Thymus (tissue), 11 donors: ENCODE measurements at regions not wholly inside any gene's neighbourhood (a gene's known extent, or its start where the extent isn't known, plus 50 kb on each side); places are given as distances from the start of the nearest gene placed in this dataset.
"Not testable (repeated sequence)": the region's sequence is repeated elsewhere in the genome, so short reads cannot be mapped to it uniquely, and the experiment has no call there.

ENCODE experiments used
- DNase-seq, 9 donors: peaks; one replicate each; pipeline ENCODE4 v3.0.0-alpha.2; 2013; ENCODE audit warnings: low spot score in 9 of 9, low read depth in 6 of 9, missing footprints in 1 of 9
- H3K27ac ChIP-seq, 2 donors: one replicate each; pipeline ENCODE4 v1.5.1; 2013; ENCODE audit warnings: control low read depth in 1 of 2, low read depth in 1 of 2, low read length in 1 of 2, mild to moderate bottlenecking in 1 of 2, moderate library complexity in 1 of 2
- H3K27me3 ChIP-seq, 2 donors: one replicate each; pipeline ENCODE4 v1.5.1; 2013; ENCODE audit warnings: low read length in 1 of 2; ENCODE audit not compliant: control insufficient read depth in 2 of 2, insufficient read depth in 1 of 2
- H3K36me3 ChIP-seq, 2 donors: one replicate each; pipeline ENCODE4 v1.5.1; 2013; ENCODE audit warnings: low read length in 1 of 2, mild to moderate bottlenecking in 1 of 2, moderate library complexity in 1 of 2; ENCODE audit not compliant: control insufficient read depth in 2 of 2, insufficient read depth in 2 of 2
- H3K4me1 ChIP-seq, 2 donors: one replicate each; pipeline ENCODE4 v1.5.1; 2013; ENCODE audit warnings: low read length in 2 of 2; ENCODE audit not compliant: control insufficient read depth in 2 of 2, insufficient read depth in 2 of 2
- H3K4me3 ChIP-seq, 2 donors: one replicate each; pipeline ENCODE4 v1.5.1; 2013; ENCODE audit warnings: low read length in 2 of 2, control low read depth in 1 of 2, mild to moderate bottlenecking in 1 of 2
- H3K9me3 ChIP-seq, 2 donors: one replicate each; pipeline ENCODE4 v1.5.1; 2013; ENCODE audit warnings: low read length in 1 of 2, mild to moderate bottlenecking in 1 of 2; ENCODE audit not compliant: control insufficient read depth in 2 of 2, insufficient read depth in 1 of 2
- WGBS: extraction: QIAGEN DNeasy Blood & Tissue Kit; methylation state at CpG from one replicate; pipeline ENCODE4 v1.1.7; 2013; 5-methylcytosine and 5-hydroxymethylcytosine counted together
- donor health status: healthy.

GRCh38 chr5:8840746-8841145 is 705.1 kb downstream of the SEMA5A start:
- H3K27ac ChIP-seq, H3K27me3 ChIP-seq, DNase-seq, H3K4me1 ChIP-seq, H3K36me3 ChIP-seq, H3K4me3 ChIP-seq: not testable (repeated sequence)
- peaks cover 0 to 27% of the 10 kb centered on the region in 2 donors for H3K9me3 ChIP-seq
- WGBS, result 96% methylated on average over 8 of the region's 8 CpGs

GRCh38 chr5:8842971-8843551 is 702.8 kb downstream of the SEMA5A start:
- Histone ChIP-seq H3K9me3 (peaks cover 0 to 27% of the 10 kb centered on the region in 2 donors), H3K27ac (no peak overlapping the region), H3K4me3 (no peak overlapping the region), H3K36me3 (no peaks in the 10 kb centered on the region), H3K27me3 (no peaks in the 10 kb centered on the region), H3K4me1 (no peaks in the 10 kb centered on the region)
- 90% methylated on average over 5 of the region's 5 CpGs for WGBS
- DNase-seq, result no peak

GRCh38 chr5:8843771-8844170 is 702.1 kb downstream of the SEMA5A start:
- DNase-seq, result no peak
- Histone ChIP-seq H3K27ac (no peak overlapping the region), H3K9me3 (peaks cover 0 to 27% of the 10 kb centered on the region in 2 donors), H3K27me3 (no peaks in the 10 kb centered on the region), H3K36me3 (no peaks in the 10 kb centered on the region), H3K4me1 (no peaks in the 10 kb centered on the region), H3K4me3 (no peak overlapping the region)
- WGBS, result 77% methylated on average over 7 of the region's 7 CpGs

GRCh38 chr5:8844206-8844605 is 701.7 kb downstream of the SEMA5A start:
- no peak for DNase-seq
- Histone ChIP-seq H3K4me3 (no peak overlapping the region), H3K36me3 (no peaks in the 10 kb centered on the region), H3K4me1 (no peaks in the 10 kb centered on the region), H3K9me3 (peaks cover 0 to 27% of the 10 kb centered on the region in 2 donors), H3K27ac (no peak overlapping the region), H3K27me3 (no peaks in the 10 kb centered on the region)
- 89% methylated on average over 5 of the region's 5 CpGs for WGBS

GRCh38 chr5:8844847-8845246 is 701.0 kb downstream of the SEMA5A start:
- no peak for DNase-seq
- no peak overlapping the region for H3K27ac ChIP-seq
- WGBS, result 82% methylated on average over 6 of the region's 6 CpGs

DNA sequence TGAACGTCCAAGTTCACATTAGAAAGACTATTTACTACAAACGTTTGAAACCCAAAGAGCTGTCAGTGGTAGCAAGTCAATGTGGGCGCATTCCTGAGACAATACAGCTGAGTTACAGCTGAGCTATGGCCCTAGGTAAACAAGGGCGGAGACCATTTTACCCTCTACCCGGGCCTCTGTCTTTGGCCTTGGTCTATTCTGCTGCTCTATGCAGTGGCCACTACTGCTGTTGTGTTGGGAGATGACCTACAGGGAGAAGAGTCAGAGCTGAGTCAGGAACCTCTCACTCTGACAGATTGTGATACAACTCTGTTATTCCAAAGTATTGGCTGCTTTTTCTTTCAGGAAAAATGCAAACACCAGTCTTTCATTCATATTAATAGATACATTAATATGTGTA is 700.6 kb downstream of the SEMA5A start:
- WGBS, result 91% methylated on average over 5 of the region's 5 CpGs
- no peaks in the 10 kb centered on the region for H3K4me1 ChIP-seq
- no peak for DNase-seq

More at GRCh38 chr5:8844847-8845246, 701.0 kb downstream of the SEMA5A start:
- Histone ChIP-seq H3K27me3 (no peaks in the 10 kb centered on the region), H3K9me3 (peaks cover 0 to 22% of the 10 kb centered on the region in 2 donors), H3K4me1 (no peaks in the 10 kb centered on the region), H3K4me3 (no peak overlapping the region), H3K36me3 (no peaks in the 10 kb centered on the region)

DNA sequence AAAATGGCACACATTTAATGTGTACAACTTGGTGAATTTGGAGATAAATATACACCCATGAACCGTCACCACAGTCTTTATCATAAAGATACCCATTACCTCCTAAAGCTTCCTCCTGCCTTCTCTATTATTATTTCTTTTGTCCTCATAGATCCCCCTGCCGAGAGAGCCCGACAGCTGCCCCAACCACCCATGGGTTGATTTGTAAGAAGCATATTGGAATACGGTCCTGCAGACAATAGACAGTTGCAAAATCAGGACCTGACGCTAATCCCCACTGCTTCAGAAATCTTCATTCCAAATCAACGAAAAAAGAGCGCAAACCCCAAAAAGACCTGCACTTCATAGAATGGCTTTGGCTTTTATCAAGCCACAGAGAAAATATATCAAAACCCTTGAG is 697.5 kb downstream of the SEMA5A start:
- Histone ChIP-seq H3K4me3 (no peak overlapping the region), H3K27me3 (no peaks in the 10 kb centered on the region), H3K4me1 (no peaks in the 10 kb centered on the region), H3K9me3 (peaks cover 0 to 2% of the 10 kb centered on the region in 2 donors), H3K27ac (no peak overlapping the region), H3K36me3 (no peaks in the 10 kb centered on the region)
- DNase-seq, result no peak
- 89% methylated on average over 7 of the region's 7 CpGs for WGBS

More for the DNA sequence above, 700.6 kb downstream of the SEMA5A start:
- Histone ChIP-seq H3K27ac (no peak overlapping the region), H3K9me3 (peaks cover 0 to 17% of the 10 kb centered on the region in 2 donors), H3K4me3 (no peak overlapping the region), H3K27me3 (no peaks in the 10 kb centered on the region), H3K36me3 (no peaks in the 10 kb centered on the region)

GRCh38 chr5:8848997-8849594 is 696.8 kb downstream of the SEMA5A start:
- DNase-seq, result no peak
- Histone ChIP-seq H3K36me3 (no peaks in the 10 kb centered on the region), H3K4me3 (no peak overlapping the region), H3K27ac (no peak overlapping the region), H3K27me3 (no peaks in the 10 kb centered on the region), H3K4me1 (no peaks in the 10 kb centered on the region), H3K9me3 (no peaks in the 10 kb centered on the region)
- 94% methylated on average over 3 of the region's 3 CpGs for WGBS

- Histone ChIP-seq H3K27me3 (no peaks in the 10 kb centered on the region), H3K4me3 (no peak overlapping the region), H3K4me1 (no peaks in the 10 kb centered on the region), H3K36me3 (no peaks in the 10 kb centered on the region), H3K27ac (no peak overlapping the region), H3K9me3 (no peaks in the 10 kb centered on the region)
- DNase-seq, result no peak
- 88% methylated on average over 2 of the region's 2 CpGs for WGBS
Observed at GRCh38 chr5:8851101-8851500, 694.8 kb downstream of the SEMA5A start.
